Fibroblast of lung (primary cell): ENCODE measurements at regions not wholly inside any gene's neighbourhood (a gene's known extent, or its start where the extent isn't known, plus 50 kb on each side); places are given as distances from the start of the nearest gene placed in this dataset.

Experiments
- EZH2 ChIP-seq: IDR thresholded peaks from 2 replicates; pipeline ENCODE4 v1.5.1; 2012; ENCODE audit warnings: low read length, control low read depth, mild to moderate bottlenecking; ENCODE audit errors: missing control alignments
- TF ChIP-seq, protein P1 (sequence below), 2 donors: IDR thresholded peaks in 1 of 2; conservative IDR thresholded peaks in 1 of 2; 1 replicate in 1 of 2; 2 replicates in 1 of 2; pipeline ENCODE4 v1.5.1; 2011 to 2012; ENCODE audit warnings: low read length in 2 of 2, control low read depth in 1 of 2, inconsistent platforms in 1 of 2, low read depth in 1 of 2, mild to moderate bottlenecking in 1 of 2

DNA sequence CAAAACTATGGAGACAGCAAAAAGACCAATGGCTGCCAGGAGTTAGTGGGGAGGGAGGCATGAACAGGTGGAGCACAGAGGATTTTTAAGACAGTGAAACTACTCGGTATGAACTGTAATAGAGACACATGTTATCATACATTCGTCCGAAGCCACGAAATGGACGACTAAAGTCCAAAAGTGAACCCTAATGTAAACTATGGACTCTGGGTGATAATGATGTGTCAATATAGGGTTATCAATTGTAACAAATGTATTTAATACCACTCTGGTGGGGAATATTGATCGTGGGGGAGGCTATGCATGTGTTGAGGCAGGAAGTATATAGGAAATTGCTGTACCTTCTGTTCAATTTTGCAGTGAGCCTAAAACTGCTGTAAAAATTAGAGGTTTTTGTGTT lies 107.0 kb downstream of the CPN2 start:
- TF ChIP-seq, protein P1, sequence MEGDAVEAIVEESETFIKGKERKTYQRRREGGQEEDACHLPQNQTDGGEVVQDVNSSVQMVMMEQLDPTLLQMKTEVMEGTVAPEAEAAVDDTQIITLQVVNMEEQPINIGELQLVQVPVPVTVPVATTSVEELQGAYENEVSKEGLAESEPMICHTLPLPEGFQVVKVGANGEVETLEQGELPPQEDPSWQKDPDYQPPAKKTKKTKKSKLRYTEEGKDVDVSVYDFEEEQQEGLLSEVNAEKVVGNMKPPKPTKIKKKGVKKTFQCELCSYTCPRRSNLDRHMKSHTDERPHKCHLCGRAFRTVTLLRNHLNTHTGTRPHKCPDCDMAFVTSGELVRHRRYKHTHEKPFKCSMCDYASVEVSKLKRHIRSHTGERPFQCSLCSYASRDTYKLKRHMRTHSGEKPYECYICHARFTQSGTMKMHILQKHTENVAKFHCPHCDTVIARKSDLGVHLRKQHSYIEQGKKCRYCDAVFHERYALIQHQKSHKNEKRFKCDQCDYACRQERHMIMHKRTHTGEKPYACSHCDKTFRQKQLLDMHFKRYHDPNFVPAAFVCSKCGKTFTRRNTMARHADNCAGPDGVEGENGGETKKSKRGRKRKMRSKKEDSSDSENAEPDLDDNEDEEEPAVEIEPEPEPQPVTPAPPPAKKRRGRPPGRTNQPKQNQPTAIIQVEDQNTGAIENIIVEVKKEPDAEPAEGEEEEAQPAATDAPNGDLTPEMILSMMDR (conservative IDR thresholded peaks at IDR 0.05 in 1 of 2, IDR thresholded peaks at IDR 0.05 in 1 of 2; ENCODE audit: low read depth in 1 of 2, low read length in 2 of 2): no peak
- TF ChIP-seq EZH2: no peak
